PC-3 (cell line): ENCODE measurements at regions not wholly inside any gene's neighbourhood (a gene's known extent, or its start where the extent isn't known, plus 50 kb on each side); places are given as distances from the start of the nearest gene placed in this dataset.

Experiments
- ATAC-seq: fragments of 200-7000 bp; cut with Tn5 transposase; 2 replicates; pipeline ENCODE4 v1.9.1; 2020; ENCODE audit warnings: mild to moderate bottlenecking, moderate library complexity
- BruUV-seq: library from RNA; stranded (reverse); fragments of 400-500 nt; replicated peaks from 2 replicates; lab custom pipeline; 2021; lab: Mats Ljungman, UMichigan
- CTCF ChIA-PET: fragments of 300-600 bp; sonication (Branson Sonifier 250); formaldehyde crosslinking; loops from one replicate; lab custom pipeline; 2022; ENCODE audit warnings: antibody characterized with exemption; lab: Charles Lee
- POLR2A ChIA-PET: fragments of 300-600 bp; sonication (Branson Sonifier 250); formaldehyde crosslinking; loops from one replicate; lab custom pipeline; 2022; ENCODE audit warnings: antibody characterized with exemption; ENCODE audit not compliant: unreplicated experiment; lab: Charles Lee
- DNase-seq: peaks from one replicate; pipeline ENCODE4 v3.0.0-alpha.2; 2015
- H2AFZ ChIP-seq: fragments of 300-600 bp; sonication (generic); 2 replicates; pipeline ENCODE4 v1.6.0; 2016; ENCODE audit warnings: antibody characterized with exemption, low read length
- H3F3A ChIP-seq: fragments of 300-600 bp; sonication (generic); one replicate; pipeline ENCODE4 v1.6.0; 2017; ENCODE audit warnings: antibody characterized with exemption, low read length, control low read depth, mild to moderate bottlenecking; ENCODE audit not compliant: unreplicated experiment
- H3K27ac ChIP-seq: fragments of 300-600 bp; sonication (generic); 2 replicates; pipeline ENCODE4 v1.5.1; 2016; ENCODE audit warnings: mild to moderate bottlenecking, low read length
- H3K27me3 ChIP-seq: fragments of 300-600 bp; sonication (generic); 2 replicates; pipeline ENCODE4 v1.6.1; 2016; ENCODE audit warnings: low read length, mixed read lengths
- H3K36me3 ChIP-seq: fragments of 300-600 bp; sonication (generic); 2 replicates; pipeline ENCODE4 v1.6.1; 2016; ENCODE audit warnings: low read depth, mixed run types, low read length, mixed read lengths
- H3K4me1 ChIP-seq: fragments of 300-600 bp; sonication (generic); 2 replicates; pipeline ENCODE4 v1.5.1; 2016; ENCODE audit warnings: low read length; ENCODE audit not compliant: insufficient read depth
- H3K4me2 ChIP-seq: fragments of 300-600 bp; sonication (generic); 2 replicates; pipeline ENCODE4 v1.6.0; 2016; ENCODE audit warnings: low read length
- H3K4me3 ChIP-seq: fragments of 300-600 bp; sonication (generic); 2 replicates; pipeline ENCODE4 v1.5.1; 2016; ENCODE audit warnings: mild to moderate bottlenecking, low read length, mixed read lengths
- H3K79me2 ChIP-seq: fragments of 300-600 bp; sonication (generic); 2 replicates; pipeline ENCODE4 v1.6.1; 2017; ENCODE audit warnings: low read length, mixed read lengths
- H3K9ac ChIP-seq: fragments of 300-600 bp; sonication (generic); 2 replicates; pipeline ENCODE4 v1.6.0; 2016; ENCODE audit warnings: mild to moderate bottlenecking, low read length
- H3K9me2 ChIP-seq: fragments of 300-600 bp; sonication (generic); replicated peaks from 2 replicates; pipeline ENCODE4 v1.6.1; 2016; ENCODE audit warnings: mixed run types, low read length, mixed read lengths
- H3K9me3 ChIP-seq: fragments of 300-600 bp; sonication (generic); 2 replicates; pipeline ENCODE4 v1.6.1; 2016; ENCODE audit warnings: low read length, mixed read lengths
- H4K20me1 ChIP-seq: fragments of 300-600 bp; sonication (generic); 2 replicates; pipeline ENCODE4 v1.6.1; 2016; ENCODE audit warnings: low read length, mixed read lengths
- EZH2 ChIP-seq: fragments of 300-600 bp; sonication (generic); IDR thresholded peaks from one replicate; pipeline ENCODE4 v1.6.1; 2017; ENCODE audit warnings: antibody characterized with exemption, mild to moderate bottlenecking, low read length; ENCODE audit not compliant: unreplicated experiment
- EZH2phosphoT487 ChIP-seq: fragments of 300-600 bp; sonication (generic); IDR thresholded peaks from 2 replicates; pipeline ENCODE4 v1.6.1; 2018; ENCODE audit warnings: mild to moderate bottlenecking, antibody characterized with exemption, low read length, borderline replicate concordance
- intact Hi-C: fragments of 100-400 bp; cut with micrococcal nuclease; formaldehyde crosslinking; loops from 2 replicates; pipeline ENCODE4 v1.9.0; 2023
- TF ChIP-seq, protein P1 (sequence below): fragments of 300-600 bp; sonication (generic); conservative IDR thresholded peaks from 2 replicates; pipeline ENCODE4 v1.5.1; 2017; ENCODE audit warnings: antibody characterized with exemption, low read depth, mild to moderate bottlenecking, low read length

DNA sequence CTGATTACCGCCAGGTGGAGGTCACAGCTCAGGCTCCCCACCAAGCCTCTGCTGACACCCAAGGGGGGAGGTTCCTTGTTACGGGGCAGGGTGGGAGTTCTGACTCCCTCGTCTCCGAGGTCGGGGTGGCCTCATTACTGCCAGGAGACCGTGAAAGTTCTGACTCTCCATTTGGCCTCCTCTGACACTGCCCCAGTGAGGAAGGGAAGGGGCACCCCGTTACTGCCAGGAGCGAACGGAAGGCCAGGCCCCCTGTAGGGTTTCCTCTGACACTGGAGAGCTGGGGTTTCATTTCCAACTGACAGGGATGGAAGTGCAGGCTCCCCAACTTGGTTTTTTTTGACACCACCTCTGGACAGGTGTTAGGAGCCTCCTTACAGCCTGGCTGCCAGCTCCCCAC lies 138.1 kb upstream of the EEPD1 start:
- no peaks in the 10 kb centered on the region for H4K20me1 ChIP-seq
- no peaks in the 10 kb centered on the region for H3K9me2 ChIP-seq
- BruUV-seq: no TSS peak
- TF ChIP-seq, protein P1, sequence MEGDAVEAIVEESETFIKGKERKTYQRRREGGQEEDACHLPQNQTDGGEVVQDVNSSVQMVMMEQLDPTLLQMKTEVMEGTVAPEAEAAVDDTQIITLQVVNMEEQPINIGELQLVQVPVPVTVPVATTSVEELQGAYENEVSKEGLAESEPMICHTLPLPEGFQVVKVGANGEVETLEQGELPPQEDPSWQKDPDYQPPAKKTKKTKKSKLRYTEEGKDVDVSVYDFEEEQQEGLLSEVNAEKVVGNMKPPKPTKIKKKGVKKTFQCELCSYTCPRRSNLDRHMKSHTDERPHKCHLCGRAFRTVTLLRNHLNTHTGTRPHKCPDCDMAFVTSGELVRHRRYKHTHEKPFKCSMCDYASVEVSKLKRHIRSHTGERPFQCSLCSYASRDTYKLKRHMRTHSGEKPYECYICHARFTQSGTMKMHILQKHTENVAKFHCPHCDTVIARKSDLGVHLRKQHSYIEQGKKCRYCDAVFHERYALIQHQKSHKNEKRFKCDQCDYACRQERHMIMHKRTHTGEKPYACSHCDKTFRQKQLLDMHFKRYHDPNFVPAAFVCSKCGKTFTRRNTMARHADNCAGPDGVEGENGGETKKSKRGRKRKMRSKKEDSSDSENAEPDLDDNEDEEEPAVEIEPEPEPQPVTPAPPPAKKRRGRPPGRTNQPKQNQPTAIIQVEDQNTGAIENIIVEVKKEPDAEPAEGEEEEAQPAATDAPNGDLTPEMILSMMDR: no peak
- TF ChIP-seq EZH2phosphoT487 (no peak), EZH2 (no peak)
- no peak overlapping the region for H3K4me2 ChIP-seq
- H3K9ac ChIP-seq: no peak overlapping the region
- H3K27ac ChIP-seq: no peak overlapping the region
- intact Hi-C loops: no loop called here
- no peaks in the 10 kb centered on the region for H3K36me3 ChIP-seq
- H3K27me3 ChIP-seq: no peaks in the 10 kb centered on the region
- no peaks in the 10 kb centered on the region for H3K79me2 ChIP-seq
- ChIA-PET POLR2A (no interaction called here), CTCF (no interaction called here)
- H3F3A ChIP-seq: no peaks in the 10 kb centered on the region
- no peak overlapping the region for H3K4me3 ChIP-seq
- H3K9me3 ChIP-seq: no peaks in the 10 kb centered on the region
- H3K4me1 ChIP-seq: peaks cover 10% of the 10 kb centered on the region; the same call in 1 of the 2 replicates
- H2AFZ ChIP-seq: no peak overlapping the region
- DNase-seq: no peak
- ATAC-seq: no peak

DNA sequence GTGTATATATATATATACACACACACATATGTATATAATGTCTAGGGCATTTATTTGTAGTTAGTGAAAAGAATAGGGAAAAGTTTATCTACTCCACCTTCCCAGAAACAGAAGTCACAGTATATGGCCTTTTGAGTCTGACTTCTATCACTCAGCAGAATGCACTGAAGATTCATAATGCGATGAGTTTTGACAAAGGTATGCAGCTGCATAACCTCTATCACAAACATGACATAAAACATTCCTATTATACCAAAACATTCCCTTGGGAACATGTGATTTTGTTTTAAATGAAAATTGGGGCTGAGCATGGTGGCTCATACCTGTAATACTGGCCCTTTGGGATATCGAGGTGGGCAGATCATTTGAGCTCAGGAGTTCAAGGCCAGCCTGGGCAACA lies 137.3 kb upstream of the EEPD1 start:
- ChIA-PET POLR2A (interaction anchor here (0.6 kb wide), 1 partner anchor 113 kb away, joined by 4 read pairs; no protein-coding TSS in a partner anchor), CTCF (no interaction called here)
- H3K79me2 ChIP-seq: no peaks in the 10 kb centered on the region
- intact Hi-C loops: no loop called here
- no peaks in the 10 kb centered on the region for H3K9me3 ChIP-seq
- no peaks in the 10 kb centered on the region for H3K9me2 ChIP-seq
- H3K27me3 ChIP-seq: no peaks in the 10 kb centered on the region
- no peaks in the 10 kb centered on the region for H3K36me3 ChIP-seq
- no peak overlapping the region for H3K4me3 ChIP-seq
- peak; percentile 77 for ATAC-seq
- H2AFZ ChIP-seq: no peak overlapping the region
- BruUV-seq: no TSS peak
- H3K9ac ChIP-seq: no peak overlapping the region
- no peaks in the 10 kb centered on the region for H4K20me1 ChIP-seq
- no peak overlapping the region for H3K4me2 ChIP-seq
- DNase-seq: peak; percentile 74
- no peak for TF ChIP-seq EZH2phosphoT487
- TF ChIP-seq, protein P1: no peak
- no peak for TF ChIP-seq EZH2
- peaks cover 10% of the 10 kb centered on the region; the same call in 1 of the 2 replicates for H3K4me1 ChIP-seq
- H3F3A ChIP-seq: no peaks in the 10 kb centered on the region
- H3K27ac ChIP-seq: no peak overlapping the region

DNA sequence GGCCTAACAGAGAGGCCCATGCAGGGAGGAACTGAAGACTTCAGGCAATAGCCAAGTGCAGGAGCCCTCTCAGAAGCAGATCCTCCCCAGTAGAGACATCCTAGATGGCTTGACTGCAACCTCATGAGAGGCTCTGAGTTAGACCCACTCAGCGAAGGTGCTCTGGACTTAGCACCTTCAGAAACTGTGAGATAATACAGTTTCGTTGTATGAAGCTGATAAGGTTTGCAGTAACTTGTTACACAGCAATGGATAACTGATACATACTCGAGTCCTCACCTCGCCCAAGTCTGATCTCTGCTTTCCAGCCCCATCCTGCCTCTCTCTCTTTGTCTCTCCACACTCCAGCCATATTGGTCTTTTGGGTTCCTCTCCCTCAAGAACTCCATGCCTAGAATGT lies 136.4 kb upstream of the EEPD1 start:
- Histone ChIP-seq H3K36me3 (no peaks in the 10 kb centered on the region), H3K9me2 (no peaks in the 10 kb centered on the region), H3K27ac (no peak overlapping the region), H3K27me3 (no peaks in the 10 kb centered on the region), H3K4me1 (peaks cover 10% of the 10 kb centered on the region; the same call in 1 of the 2 replicates), H3K79me2 (no peaks in the 10 kb centered on the region), H3K4me3 (no peak overlapping the region), H3K9ac (no peak overlapping the region), H2AFZ (no peak overlapping the region), H4K20me1 (no peaks in the 10 kb centered on the region), H3F3A (no peaks in the 10 kb centered on the region), H3K9me3 (no peaks in the 10 kb centered on the region), H3K4me2 (no peak overlapping the region)
- ATAC-seq (no peak), DNase-seq (no peak)
- CTCF ChIA-PET: no interaction called here
- BruUV-seq: no TSS peak
- no peak for TF ChIP-seq EZH2phosphoT487
- TF ChIP-seq, protein P1: no peak
- no peak for TF ChIP-seq EZH2
- intact Hi-C loops: no loop called here
- POLR2A ChIA-PET: no interaction called here
